ENCODE measurements at regions not wholly inside any gene's neighbourhood (a gene's known extent, or its start where the extent isn't known, plus 50 kb on each side); places are given as distances from the start of the nearest gene placed in this dataset.
"Not testable (repeated sequence)": the region's sequence is repeated elsewhere in the genome, so short reads cannot be mapped to it uniquely, and the experiment has no call there.

DNA sequence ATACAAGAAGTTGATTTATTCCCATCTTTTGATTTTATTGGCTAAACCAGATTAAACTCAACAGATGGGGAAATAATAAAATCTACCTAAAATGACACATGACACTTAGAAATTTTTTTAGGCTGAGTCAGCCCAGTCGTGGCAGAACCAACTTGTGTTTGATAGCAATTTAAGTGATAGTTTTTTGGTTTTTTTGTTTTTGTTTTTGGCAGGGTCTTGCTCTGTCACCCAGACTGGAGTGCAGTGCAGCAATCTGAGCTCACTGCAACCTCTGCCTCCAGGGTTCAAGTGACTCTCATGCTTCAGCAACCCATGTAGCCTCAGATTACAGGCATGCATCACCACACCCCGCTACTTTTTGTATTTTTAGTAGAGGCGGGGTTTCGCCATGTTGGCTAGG, 370.3 kb upstream of the NOCT start:
- H3K27me3 Mint-ChIP-seq: no peaks in the 10 kb centered on the region
- H3K4me1 Mint-ChIP-seq: no peaks in the 10 kb centered on the region
- DNase-seq (ENCODE audit: low spot score in 2 of 2): no peak
- no peak overlapping the region for H3K27ac Mint-ChIP-seq (ENCODE audit: low read depth)
- ATAC-seq (replicated peaks; ENCODE audit: extremely low read depth, poor library complexity, severe bottlenecking): no peak
- peaks cover 6% of the 10 kb centered on the region for H3K9me3 Mint-ChIP-seq
- H3K4me3 Mint-ChIP-seq: no peak overlapping the region
- H3K36me3 Mint-ChIP-seq (ENCODE audit: insufficient read depth): peaks cover 2% of the 10 kb centered on the region

DNA sequence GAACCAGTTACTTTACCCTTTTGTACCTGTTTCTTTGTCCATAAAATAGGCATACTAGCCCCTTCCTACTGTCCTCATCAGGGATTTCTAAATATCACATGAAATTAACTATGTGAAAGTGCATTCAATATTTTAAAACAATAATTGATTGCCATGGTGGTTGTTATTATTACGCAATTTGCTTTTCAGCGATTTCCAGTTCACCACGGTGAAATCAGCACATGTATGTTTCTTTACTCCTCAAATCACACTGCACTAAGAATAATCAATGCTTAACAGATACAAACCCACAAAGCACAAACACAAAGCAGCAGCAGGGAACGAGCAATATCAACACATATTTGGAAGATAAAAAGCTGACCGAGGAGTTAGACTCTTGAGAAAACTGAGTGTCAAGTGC, 371.3 kb upstream of the NOCT start:
- Mint-ChIP-seq H3K4me3 (no peak overlapping the region), H3K9me3 (peaks cover 6% of the 10 kb centered on the region), H3K27me3 (no peaks in the 10 kb centered on the region), H3K4me1 (no peaks in the 10 kb centered on the region), H3K36me3 (ENCODE audit: insufficient read depth) (peaks cover 2% of the 10 kb centered on the region), H3K27ac (ENCODE audit: low read depth) (no peak overlapping the region)
- DNase-seq (ENCODE audit: low spot score in 2 of 2): no peak
- ATAC-seq (replicated peaks; ENCODE audit: extremely low read depth, poor library complexity, severe bottlenecking): no peak

DNA sequence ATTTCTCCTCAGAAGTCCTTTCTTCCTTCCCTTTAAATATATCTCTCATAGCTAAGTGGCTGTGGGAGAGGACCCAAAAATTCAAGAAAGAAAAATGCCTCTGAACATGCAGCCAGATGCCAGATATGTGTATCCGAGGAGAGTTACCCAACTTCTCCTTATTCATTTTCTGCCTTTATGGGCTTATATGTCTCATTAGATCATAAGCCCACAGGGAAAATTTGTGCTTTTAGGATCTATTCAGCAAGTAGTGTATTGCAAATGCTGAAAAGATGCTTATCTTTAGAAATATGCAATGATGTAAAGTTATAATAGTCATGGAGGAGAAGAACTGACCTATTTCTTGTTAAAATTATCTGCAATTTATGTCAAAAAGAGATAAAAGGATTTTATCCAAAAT, 371.8 kb upstream of the NOCT start:
- DNase-seq (ENCODE audit: low spot score in 2 of 2) (no peak), ATAC-seq (replicated peaks; ENCODE audit: extremely low read depth, poor library complexity, severe bottlenecking) (no peak)
- H3K4me3 Mint-ChIP-seq: no peak overlapping the region
- no peaks in the 10 kb centered on the region for H3K4me1 Mint-ChIP-seq
- no peak overlapping the region for H3K27ac Mint-ChIP-seq (ENCODE audit: low read depth)
- H3K36me3 Mint-ChIP-seq (ENCODE audit: insufficient read depth): peaks cover 2% of the 10 kb centered on the region
- H3K9me3 Mint-ChIP-seq: peaks cover 6% of the 10 kb centered on the region
- H3K27me3 Mint-ChIP-seq: no peaks in the 10 kb centered on the region

DNA sequence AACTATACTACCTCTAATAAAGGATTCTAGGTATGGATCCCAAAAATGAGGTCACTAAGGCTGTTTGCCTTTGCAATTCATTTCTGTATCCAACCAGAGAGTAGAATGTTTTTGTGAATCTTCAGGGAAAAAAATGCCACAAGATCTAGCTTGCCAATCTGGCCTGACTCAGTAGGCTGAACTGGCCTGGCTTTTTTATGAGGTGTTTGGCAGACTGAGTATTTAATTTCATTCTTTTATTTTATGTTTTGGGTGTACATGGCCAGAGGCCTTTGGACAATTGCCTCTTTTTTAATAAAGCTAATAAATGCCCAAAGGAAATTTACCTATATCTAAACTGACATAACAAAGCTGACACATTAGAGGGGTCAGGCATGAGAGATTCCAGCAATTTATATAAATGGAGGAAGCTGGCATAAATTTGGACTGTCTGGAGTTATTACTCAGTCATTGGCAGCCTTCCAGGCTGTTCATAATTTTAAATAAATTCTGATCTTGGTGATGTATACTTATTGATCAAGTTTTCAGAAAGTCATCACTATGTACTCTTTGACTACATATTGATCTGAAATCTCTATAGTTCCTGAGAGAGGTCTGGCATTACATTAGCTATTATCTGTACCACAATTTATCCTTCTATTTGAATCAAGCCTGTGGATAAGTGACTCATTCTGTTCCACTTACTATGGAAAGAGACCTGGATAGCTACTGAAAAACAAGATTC, 376.4 kb upstream of the NOCT start:
- no peak for ATAC-seq (replicated peaks; ENCODE audit: extremely low read depth, poor library complexity, severe bottlenecking)
- Mint-ChIP-seq H3K4me3 (no peak overlapping the region), H3K4me1 (no peaks in the 10 kb centered on the region), H3K9me3 (peaks cover 6% of the 10 kb centered on the region), H3K27ac (ENCODE audit: low read depth) (no peak overlapping the region), H3K36me3 (ENCODE audit: insufficient read depth) (peaks cover 2% of the 10 kb centered on the region), H3K27me3 (no peaks in the 10 kb centered on the region)
- no peak for DNase-seq (ENCODE audit: low spot score in 2 of 2)

DNA sequence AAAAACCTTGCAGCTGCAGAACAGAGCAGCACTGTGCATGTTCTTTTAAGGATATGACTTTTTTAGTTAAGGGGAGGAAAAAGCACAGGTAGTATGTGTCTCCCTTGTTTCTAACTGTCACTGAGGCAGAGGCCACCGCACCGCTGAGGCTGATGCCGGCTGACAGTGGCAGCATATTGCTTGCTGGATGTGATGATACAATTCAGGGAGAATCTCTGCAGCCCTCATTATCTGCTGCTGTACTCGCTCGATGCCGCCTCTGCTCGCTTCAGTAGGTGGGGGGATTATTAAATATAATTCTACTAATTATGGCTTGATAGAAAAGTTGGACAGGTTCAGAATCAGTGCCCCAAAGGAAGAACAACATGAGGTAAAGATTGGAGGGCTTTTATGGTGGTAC, 378.8 kb upstream of the NOCT start:
- H3K9me3 Mint-ChIP-seq: peaks cover 14% of the 10 kb centered on the region
- H3K36me3 Mint-ChIP-seq (ENCODE audit: insufficient read depth): peaks cover under 1% of the 10 kb centered on the region
- ATAC-seq (replicated peaks; ENCODE audit: extremely low read depth, poor library complexity, severe bottlenecking) (no peak), DNase-seq (ENCODE audit: low spot score in 2 of 2) (no peak)
- no peaks in the 10 kb centered on the region for H3K4me1 Mint-ChIP-seq
- no peak overlapping the region for H3K27ac Mint-ChIP-seq (ENCODE audit: low read depth)
- H3K4me3 Mint-ChIP-seq: no peak overlapping the region
- H3K27me3 Mint-ChIP-seq: no peaks in the 10 kb centered on the region

DNA sequence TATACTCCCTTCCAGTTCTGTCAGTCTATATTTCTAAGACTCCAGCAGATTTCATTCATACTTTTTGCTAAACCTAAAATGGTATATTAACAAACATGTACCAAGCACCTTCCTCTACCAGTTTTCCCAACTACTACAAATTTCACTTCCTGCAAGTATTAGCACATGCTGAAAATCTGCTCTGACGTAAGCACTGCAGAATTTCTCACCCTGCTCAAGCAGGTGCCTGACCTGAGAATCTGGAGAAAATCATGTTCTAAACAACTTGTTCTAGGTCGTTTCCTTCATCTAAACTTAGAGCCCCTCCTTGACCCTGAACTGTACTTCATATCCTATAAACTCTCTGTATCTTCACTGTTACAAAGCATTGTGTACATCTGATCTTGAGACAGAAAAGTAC, 380.7 kb upstream of the NOCT start:
- no peak for ATAC-seq (replicated peaks; ENCODE audit: extremely low read depth, poor library complexity, severe bottlenecking)

DNA sequence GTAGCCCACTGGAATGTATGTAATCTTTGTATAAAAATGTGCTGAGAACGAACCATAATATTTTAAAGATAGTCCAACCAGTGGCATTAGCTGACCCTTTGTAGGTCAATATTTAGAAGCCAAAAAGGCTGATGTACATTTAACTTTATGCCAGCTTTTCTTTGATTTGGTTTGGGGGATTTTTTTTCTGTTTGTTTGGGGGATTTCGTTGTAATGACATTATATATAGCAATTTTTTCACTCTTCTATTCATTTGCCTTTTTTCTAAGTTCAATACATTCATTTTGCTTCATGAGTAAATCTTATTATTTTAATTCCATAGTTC, 382.0 kb upstream of the NOCT start:
- H3K27me3 Mint-ChIP-seq: no peaks in the 10 kb centered on the region
- H3K4me1 Mint-ChIP-seq: no peaks in the 10 kb centered on the region
- peaks cover 8% of the 10 kb centered on the region for H3K9me3 Mint-ChIP-seq

More for the DNA sequence above, 380.7 kb upstream of the NOCT start:
- Mint-ChIP-seq H3K27ac (ENCODE audit: low read depth) (no peak overlapping the region), H3K4me3 (no peak overlapping the region), H3K36me3 (ENCODE audit: insufficient read depth) (no peaks in the 10 kb centered on the region), H3K4me1 (no peaks in the 10 kb centered on the region), H3K27me3 (no peaks in the 10 kb centered on the region), H3K9me3 (peaks cover 8% of the 10 kb centered on the region)
- no peak for DNase-seq (ENCODE audit: low spot score in 2 of 2)

DNA sequence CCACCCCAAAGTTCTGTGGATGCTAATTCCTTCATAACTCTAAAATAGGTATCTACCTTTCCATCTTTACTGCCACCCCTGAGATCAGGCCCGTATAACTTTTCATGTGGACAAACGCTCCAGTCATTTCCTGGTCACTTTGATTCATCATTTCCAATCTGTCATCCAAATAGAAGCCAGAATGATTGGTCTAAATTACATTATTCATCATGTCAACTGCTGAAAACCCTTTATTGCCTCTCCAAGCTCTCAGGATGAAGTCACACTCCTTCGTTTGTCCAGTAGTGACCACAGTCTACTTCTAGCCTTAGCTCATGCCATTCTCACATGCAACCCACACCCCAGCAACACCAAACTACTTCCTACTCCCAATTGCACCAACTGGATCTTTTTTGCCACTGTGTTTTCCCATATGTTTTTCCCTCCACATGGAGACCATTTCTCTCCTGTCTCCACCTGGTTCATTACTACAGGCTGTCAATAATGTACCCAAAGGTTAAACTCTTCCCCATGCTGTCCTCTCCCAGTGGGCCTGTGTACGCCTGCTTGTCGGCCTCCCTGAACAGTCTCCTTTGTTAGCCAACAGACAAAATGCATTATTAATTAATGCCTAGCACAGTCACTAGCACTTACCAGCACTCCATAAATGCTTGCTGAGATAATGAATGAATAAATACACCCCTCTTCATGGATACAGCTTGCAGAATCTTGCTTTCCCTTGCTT, 382.6 kb upstream of the NOCT start:
- H3K4me3 Mint-ChIP-seq: no peak overlapping the region

More for the DNA sequence above, 382.0 kb upstream of the NOCT start:
- no peak for DNase-seq (ENCODE audit: low spot score in 2 of 2)
- no peaks in the 10 kb centered on the region for H3K36me3 Mint-ChIP-seq (ENCODE audit: insufficient read depth)
- no peak overlapping the region for H3K4me3 Mint-ChIP-seq
- no peak overlapping the region for H3K27ac Mint-ChIP-seq (ENCODE audit: low read depth)
- ATAC-seq (replicated peaks; ENCODE audit: extremely low read depth, poor library complexity, severe bottlenecking): no peak

DNA sequence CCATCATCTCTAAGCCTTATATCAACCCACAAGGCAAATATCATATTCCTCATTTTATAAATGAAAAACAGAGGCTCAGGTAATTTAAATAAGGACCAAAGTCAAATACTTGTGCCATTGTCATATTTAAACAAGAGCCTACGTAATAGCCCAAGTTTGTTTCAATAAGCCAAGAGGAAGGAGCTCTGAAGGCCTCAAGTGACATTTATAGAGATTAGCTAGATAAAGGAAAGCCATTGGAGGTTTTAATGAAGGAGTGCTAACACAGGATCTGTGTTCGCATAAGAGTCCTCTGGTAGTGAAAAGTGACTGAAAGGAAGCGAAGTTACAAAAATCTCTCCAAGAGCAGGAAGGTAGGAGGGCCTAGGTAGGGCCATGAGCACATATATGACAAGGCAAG, 384.9 kb upstream of the NOCT start:
- no peaks in the 10 kb centered on the region for H3K4me1 Mint-ChIP-seq
- H3K4me3 Mint-ChIP-seq: no peak overlapping the region
- ATAC-seq (replicated peaks; ENCODE audit: extremely low read depth, poor library complexity, severe bottlenecking) (no peak), DNase-seq (ENCODE audit: low spot score in 2 of 2) (no peak)
- no peaks in the 10 kb centered on the region for H3K36me3 Mint-ChIP-seq (ENCODE audit: insufficient read depth)
- no peak overlapping the region for H3K27ac Mint-ChIP-seq (ENCODE audit: low read depth)
- H3K27me3 Mint-ChIP-seq: no peaks in the 10 kb centered on the region
- H3K9me3 Mint-ChIP-seq: peaks cover 8% of the 10 kb centered on the region

More for the DNA sequence above, 382.6 kb upstream of the NOCT start:
- DNase-seq (ENCODE audit: low spot score in 2 of 2) (no peak), ATAC-seq (replicated peaks; ENCODE audit: extremely low read depth, poor library complexity, severe bottlenecking) (no peak)
- H3K36me3 Mint-ChIP-seq (ENCODE audit: insufficient read depth): no peaks in the 10 kb centered on the region
- no peak overlapping the region for H3K27ac Mint-ChIP-seq (ENCODE audit: low read depth)
- H3K27me3 Mint-ChIP-seq: no peaks in the 10 kb centered on the region
- H3K9me3 Mint-ChIP-seq: peaks cover 8% of the 10 kb centered on the region
- no peaks in the 10 kb centered on the region for H3K4me1 Mint-ChIP-seq

DNA sequence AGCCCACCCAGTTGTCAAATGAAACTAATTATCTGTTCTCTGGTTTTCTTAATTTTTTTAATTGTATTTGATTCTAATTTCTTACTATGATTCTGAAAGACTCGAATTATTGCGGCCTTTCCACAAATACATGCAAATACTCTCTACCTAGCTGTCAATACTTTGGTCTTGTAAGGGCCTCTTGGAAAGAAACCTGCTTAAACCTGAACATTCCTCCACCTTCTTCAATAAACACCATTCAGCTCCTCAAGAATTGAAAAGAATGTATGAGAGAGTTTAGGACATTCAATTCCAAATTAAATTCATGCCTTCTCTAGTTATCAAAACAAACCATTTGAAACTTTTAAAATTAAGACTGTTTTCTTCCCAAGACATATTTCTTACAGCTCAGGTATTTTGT, 385.9 kb upstream of the NOCT start:
- no peaks in the 10 kb centered on the region for H3K27me3 Mint-ChIP-seq
- H3K9me3 Mint-ChIP-seq: peaks cover 8% of the 10 kb centered on the region
- ATAC-seq (replicated peaks; ENCODE audit: extremely low read depth, poor library complexity, severe bottlenecking): no peak
- no peak overlapping the region for H3K4me3 Mint-ChIP-seq
- no peak for DNase-seq (ENCODE audit: low spot score in 2 of 2)
- H3K4me1 Mint-ChIP-seq: no peaks in the 10 kb centered on the region
- H3K27ac Mint-ChIP-seq (ENCODE audit: low read depth): no peak overlapping the region
- no peaks in the 10 kb centered on the region for H3K36me3 Mint-ChIP-seq (ENCODE audit: insufficient read depth)

DNA sequence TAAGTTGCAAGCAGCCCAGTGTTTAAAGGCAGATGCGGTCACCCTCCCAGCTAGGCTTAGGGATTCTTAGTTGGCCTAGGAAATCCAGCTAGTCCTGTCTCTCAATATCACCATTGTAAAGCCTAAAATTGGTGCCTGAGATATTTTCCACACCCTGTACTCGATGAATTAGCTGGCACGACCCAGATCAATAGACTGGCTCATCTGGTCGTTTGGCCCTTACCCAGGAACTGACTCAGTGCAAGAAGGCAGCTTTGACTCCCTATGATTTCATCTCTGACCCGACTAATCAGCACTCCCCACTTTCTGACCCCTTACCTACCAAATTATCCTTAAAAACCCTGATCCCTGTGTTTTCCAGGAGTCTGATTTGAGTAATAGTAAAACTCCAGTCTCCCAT, 384.9 kb upstream of the SLC7A11 start:
- ATAC-seq (replicated peaks; ENCODE audit: extremely low read depth, poor library complexity, severe bottlenecking): no peak
- DNase-seq (ENCODE audit: low spot score in 2 of 2): no peak
- no peak overlapping the region for H3K27ac Mint-ChIP-seq (ENCODE audit: low read depth)
- peaks cover 12% of the 10 kb centered on the region for H3K9me3 Mint-ChIP-seq
- no peak overlapping the region for H3K4me3 Mint-ChIP-seq
- H3K4me1 Mint-ChIP-seq: no peaks in the 10 kb centered on the region
- no peaks in the 10 kb centered on the region for H3K27me3 Mint-ChIP-seq
- H3K36me3 Mint-ChIP-seq (ENCODE audit: insufficient read depth): no peaks in the 10 kb centered on the region

DNA sequence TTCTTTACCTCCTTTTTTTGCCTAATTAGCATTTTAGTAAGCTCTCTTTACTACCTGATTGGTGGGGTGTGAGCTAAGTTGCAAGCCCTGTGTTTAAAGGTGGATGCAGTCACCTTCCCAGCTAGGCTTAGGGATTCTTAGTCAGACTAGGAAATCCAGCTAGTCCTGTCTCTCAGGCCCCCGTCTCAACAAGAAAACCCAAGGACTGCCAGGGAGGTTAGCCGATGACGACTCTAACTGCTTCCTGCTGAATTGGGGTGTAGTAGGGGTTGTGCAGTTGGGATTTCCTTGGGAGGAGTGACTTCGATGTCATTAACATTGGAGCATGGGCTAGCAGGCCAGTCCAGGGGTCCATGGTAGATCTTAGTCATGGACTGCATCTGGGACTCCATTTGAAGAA, 380.2 kb upstream of the SLC7A11 start:
- ATAC-seq (replicated peaks; ENCODE audit: extremely low read depth, poor library complexity, severe bottlenecking); H3K4me3 Mint-ChIP-seq; H3K27ac Mint-ChIP-seq (ENCODE audit: low read depth); H3K27me3 Mint-ChIP-seq; DNase-seq (ENCODE audit: low spot score in 2 of 2); H3K4me1 Mint-ChIP-seq; H3K36me3 Mint-ChIP-seq (ENCODE audit: insufficient read depth): not testable (repeated sequence)
- H3K9me3 Mint-ChIP-seq: peaks cover 17% of the 10 kb centered on the region

DNA sequence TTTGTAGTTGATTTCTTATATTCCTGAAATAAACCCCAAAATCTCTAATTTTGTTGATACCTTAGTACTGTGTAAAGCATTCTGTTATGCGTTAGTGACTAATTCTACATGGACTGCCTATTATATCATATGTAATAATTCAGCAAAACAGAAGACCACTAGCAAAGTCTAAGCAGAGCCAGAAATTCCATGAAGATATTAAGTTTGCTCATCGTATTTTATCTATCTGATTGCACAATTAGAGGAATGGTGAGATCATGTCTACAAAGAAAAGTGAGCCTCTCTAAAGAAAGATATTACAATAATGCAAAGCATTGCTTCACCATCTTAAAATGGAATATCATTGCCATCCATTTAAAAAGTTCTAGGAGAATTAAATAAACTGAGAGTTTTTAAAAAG, 374.6 kb upstream of the SLC7A11 start:
- DNase-seq (ENCODE audit: low spot score in 2 of 2) (no peak), ATAC-seq (replicated peaks; ENCODE audit: extremely low read depth, poor library complexity, severe bottlenecking) (no peak)
- Mint-ChIP-seq H3K9me3 (peaks cover 5% of the 10 kb centered on the region), H3K27me3 (no peaks in the 10 kb centered on the region), H3K36me3 (ENCODE audit: insufficient read depth) (no peaks in the 10 kb centered on the region), H3K4me1 (no peaks in the 10 kb centered on the region), H3K27ac (ENCODE audit: low read depth) (no peak overlapping the region), H3K4me3 (no peak overlapping the region)
